IPS-18a (cell line): ENCODE measurements at regions not wholly inside any gene's neighbourhood (a gene's known extent, or its start where the extent isn't known, plus 50 kb on each side); places are given as distances from the start of the nearest gene placed in this dataset.
A peak's percentile ranks its signal among the peaks of the same experiment; 100 is the strongest.
"Not testable (repeated sequence)": the region's sequence is repeated elsewhere in the genome, so short reads cannot be mapped to it uniquely, and the experiment has no call there.

Experiments used
- H3K27ac ChIP-seq: one replicate; pipeline ENCODE4 v1.5.1; 2013; ENCODE audit warnings: low read length
- H3K27me3 ChIP-seq: one replicate; pipeline ENCODE4 v1.6.1; 2013; ENCODE audit warnings: mild to moderate bottlenecking, low read length; ENCODE audit not compliant: control insufficient read depth, insufficient read depth
- H3K36me3 ChIP-seq: one replicate; pipeline ENCODE4 v1.6.1; 2013; ENCODE audit warnings: low read depth, low read length; ENCODE audit not compliant: control insufficient read depth
- H3K4me1 ChIP-seq: one replicate; pipeline ENCODE4 v1.6.1; 2013; ENCODE audit warnings: low read depth, low read length; ENCODE audit not compliant: control insufficient read depth
- H3K4me3 ChIP-seq: one replicate; pipeline ENCODE4 v1.5.1; 2013; ENCODE audit warnings: low read length
- H3K9ac ChIP-seq: one replicate; pipeline ENCODE4 v1.6.1; 2013; ENCODE audit warnings: mild to moderate bottlenecking, low read length, moderate library complexity
- H3K9me3 ChIP-seq: one replicate; pipeline ENCODE4 v1.6.1; 2013; ENCODE audit warnings: low read depth, low read length; ENCODE audit not compliant: control insufficient read depth

DNA sequence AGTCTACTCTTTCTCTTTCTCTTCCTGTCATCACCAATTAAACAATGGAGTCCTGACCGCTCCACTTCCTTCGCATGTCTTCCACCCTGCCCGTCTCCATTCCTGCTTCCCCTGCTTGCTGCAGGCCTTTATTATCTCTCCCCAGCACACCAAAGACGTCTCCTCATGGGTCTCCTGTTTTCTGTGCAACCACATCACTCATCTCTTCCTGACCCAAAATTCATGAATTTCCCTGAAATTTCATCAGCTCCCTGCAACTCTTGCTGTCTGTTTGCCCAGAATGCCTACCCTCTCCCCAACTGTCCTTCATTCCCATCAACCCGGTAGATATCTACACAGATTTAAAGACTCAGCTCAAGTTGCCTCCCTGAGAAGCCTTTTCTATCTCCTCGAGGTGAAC is 76.7 kb upstream of the ALOX12 start:
- Histone ChIP-seq H3K4me3 (no peak overlapping the region), H3K9me3 (no peaks in the 10 kb centered on the region), H3K9ac (no peak overlapping the region), H3K27ac (no peak overlapping the region), H3K4me1 (no peaks in the 10 kb centered on the region), H3K36me3 (no peaks in the 10 kb centered on the region), H3K27me3 (peaks cover 6% of the 10 kb centered on the region)

DNA sequence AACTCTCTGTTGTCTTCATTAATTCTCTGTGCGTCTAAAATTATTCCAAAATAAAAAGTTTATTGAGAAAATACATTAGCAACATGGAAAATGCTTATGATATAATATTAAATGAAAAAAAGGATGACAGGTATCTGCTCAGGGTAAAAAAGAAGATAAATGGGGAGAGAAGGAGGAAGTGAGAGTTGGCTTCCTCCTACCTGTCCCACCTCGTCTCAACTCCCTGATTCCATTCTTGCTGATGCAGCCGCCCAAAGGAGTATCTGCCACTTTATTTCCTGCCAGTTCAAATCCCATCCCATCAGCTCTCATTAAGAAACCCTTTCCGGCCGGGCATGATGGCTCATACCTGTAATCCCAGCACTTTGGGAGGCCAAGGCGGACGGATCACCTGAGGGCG is 72.5 kb upstream of the ALOX12 start:
- Histone ChIP-seq H3K9me3 (no peaks in the 10 kb centered on the region), H3K4me3 (no peak overlapping the region), H3K27ac (no peak overlapping the region)

DNA sequence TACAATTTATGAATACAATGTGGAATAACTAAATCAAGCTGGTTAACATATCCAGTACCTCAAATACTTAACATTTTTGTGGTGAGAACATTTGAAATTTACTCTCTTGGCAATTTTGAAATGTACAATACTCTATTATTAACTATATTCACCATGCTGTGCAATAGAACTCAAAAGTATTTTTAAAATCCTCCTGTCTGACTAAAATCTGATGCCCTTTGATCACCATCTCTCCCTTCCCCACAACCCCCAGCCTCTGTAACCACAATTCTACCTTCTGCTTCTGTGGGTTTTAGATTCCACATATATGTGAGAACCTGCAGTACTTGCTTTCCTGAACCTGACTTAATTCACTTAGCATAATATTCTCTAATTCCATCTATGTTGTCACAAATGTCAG is 71.6 kb upstream of the ALOX12 start:
- H3K27me3 ChIP-seq, result no peaks in the 10 kb centered on the region
- H3K27ac ChIP-seq, result no peak overlapping the region
- no peak overlapping the region for H3K4me3 ChIP-seq
- no peaks in the 10 kb centered on the region for H3K36me3 ChIP-seq
- H3K9me3 ChIP-seq, result no peaks in the 10 kb centered on the region
- H3K9ac ChIP-seq, result no peak overlapping the region
- H3K4me1 ChIP-seq, result no peaks in the 10 kb centered on the region

More for the DNA sequence above, 72.5 kb upstream of the ALOX12 start:
- Histone ChIP-seq H3K4me1 (no peaks in the 10 kb centered on the region), H3K27me3 (no peaks in the 10 kb centered on the region), H3K9ac (no peak overlapping the region), H3K36me3 (no peaks in the 10 kb centered on the region)

GRCh38 chr17:6926667-6927066 is 69.2 kb upstream of the ALOX12 start:
- Histone ChIP-seq H3K36me3 (no peaks in the 10 kb centered on the region), H3K4me1 (no peaks in the 10 kb centered on the region), H3K4me3 (no peak overlapping the region), H3K27me3 (no peaks in the 10 kb centered on the region), H3K27ac (no peak overlapping the region), H3K9ac (no peak overlapping the region), H3K9me3 (no peaks in the 10 kb centered on the region)

- Histone ChIP-seq H3K36me3 (no peaks in the 10 kb centered on the region), H3K27ac (no peak overlapping the region), H3K4me3 (no peak overlapping the region), H3K27me3 (no peaks in the 10 kb centered on the region), H3K9ac (no peak overlapping the region), H3K4me1 (no peaks in the 10 kb centered on the region), H3K9me3 (no peaks in the 10 kb centered on the region)
Measured at GRCh38 chr17:6927290-6928126, 68.3 kb upstream of the ALOX12 start.

GRCh38 chr17:6928193-6928592 is 67.7 kb upstream of the ALOX12 start:
- Histone ChIP-seq H3K36me3 (no peaks in the 10 kb centered on the region), H3K9me3 (no peaks in the 10 kb centered on the region), H3K27ac (no peak overlapping the region), H3K9ac (no peak overlapping the region), H3K27me3 (no peaks in the 10 kb centered on the region), H3K4me3 (no peak overlapping the region), H3K4me1 (no peaks in the 10 kb centered on the region)

DNA sequence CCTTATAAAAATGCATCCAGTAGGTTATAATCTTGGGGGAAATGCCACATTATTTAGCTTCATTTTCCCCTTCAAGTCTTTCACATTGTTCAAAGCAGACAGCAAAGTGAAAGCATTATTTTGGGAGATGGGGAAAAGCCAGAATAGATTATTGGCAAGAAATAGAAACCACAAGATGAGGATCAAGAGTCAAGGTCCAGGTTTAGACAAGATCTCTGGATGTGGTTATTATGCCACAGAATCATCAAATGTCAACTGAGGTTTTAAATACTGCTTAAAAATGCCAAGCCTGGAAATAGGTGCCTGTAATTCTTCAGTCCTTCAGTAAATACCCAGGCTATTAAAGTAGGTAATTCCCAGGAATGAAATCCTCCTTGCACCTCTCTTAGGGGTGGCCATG is 65.1 kb upstream of the ALOX12 start:
- H3K9ac ChIP-seq, result no peak overlapping the region
- no peaks in the 10 kb centered on the region for H3K36me3 ChIP-seq
- no peaks in the 10 kb centered on the region for H3K9me3 ChIP-seq
- no peaks in the 10 kb centered on the region for H3K4me1 ChIP-seq
- no peak overlapping the region for H3K4me3 ChIP-seq
- no peak overlapping the region for H3K27ac ChIP-seq
- no peaks in the 10 kb centered on the region for H3K27me3 ChIP-seq

GRCh38 chr17:6934544-6934943 is 61.3 kb upstream of the ALOX12 start:
- H3K9me3 ChIP-seq, H3K4me1 ChIP-seq, H3K27me3 ChIP-seq, H3K27ac ChIP-seq, H3K9ac ChIP-seq, H3K36me3 ChIP-seq, H3K4me3 ChIP-seq: not testable (repeated sequence)

DNA sequence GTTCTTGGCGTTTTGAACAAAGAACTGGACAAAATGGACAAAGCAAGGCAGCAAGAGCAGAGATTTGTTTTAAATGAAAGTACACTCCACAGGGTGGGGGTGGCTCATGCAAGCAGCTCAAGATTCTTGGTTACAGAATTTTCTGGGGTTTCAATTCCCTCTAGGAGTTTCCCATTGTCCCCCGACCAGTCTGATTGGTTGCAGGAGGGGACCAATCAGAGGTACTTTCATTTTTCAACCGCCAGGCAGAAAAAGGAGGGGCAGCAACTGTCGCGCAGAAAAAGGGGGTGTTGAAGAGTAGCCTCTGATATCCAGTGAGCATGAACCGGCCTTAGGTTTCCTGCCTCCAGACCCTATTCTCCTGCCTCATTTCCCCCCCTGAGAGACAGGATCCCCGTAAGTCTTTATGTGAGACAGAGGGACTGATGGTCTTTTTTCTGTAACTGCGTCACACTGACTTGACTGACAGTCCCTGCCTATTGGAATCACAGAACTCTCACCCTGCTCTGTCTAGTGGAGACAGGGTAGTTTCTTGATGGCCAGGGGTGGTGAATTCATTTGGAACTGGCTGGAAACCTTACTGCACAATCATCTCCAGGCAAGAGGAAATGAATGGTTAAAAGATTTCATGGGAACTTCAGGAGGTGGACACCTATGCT is 59.4 kb upstream of the ALOX12 start:
- Histone ChIP-seq H3K4me1 (no peaks in the 10 kb centered on the region), H3K27me3 (no peaks in the 10 kb centered on the region), H3K27ac (no peak overlapping the region), H3K4me3 (peak overlapping the region; percentile 31), H3K9ac (peak overlapping the region; percentile 22), H3K36me3 (no peaks in the 10 kb centered on the region), H3K9me3 (no peaks in the 10 kb centered on the region)

GRCh38 chr17:6938637-6939036 is 57.2 kb upstream of the ALOX12 start:
- H3K4me1 ChIP-seq, result no peaks in the 10 kb centered on the region
- H3K36me3 ChIP-seq, result no peaks in the 10 kb centered on the region
- no peak overlapping the region for H3K4me3 ChIP-seq
- no peaks in the 10 kb centered on the region for H3K9me3 ChIP-seq
- H3K27ac ChIP-seq, result no peak overlapping the region
- H3K9ac ChIP-seq, result no peak overlapping the region
- H3K27me3 ChIP-seq, result no peaks in the 10 kb centered on the region

DNA sequence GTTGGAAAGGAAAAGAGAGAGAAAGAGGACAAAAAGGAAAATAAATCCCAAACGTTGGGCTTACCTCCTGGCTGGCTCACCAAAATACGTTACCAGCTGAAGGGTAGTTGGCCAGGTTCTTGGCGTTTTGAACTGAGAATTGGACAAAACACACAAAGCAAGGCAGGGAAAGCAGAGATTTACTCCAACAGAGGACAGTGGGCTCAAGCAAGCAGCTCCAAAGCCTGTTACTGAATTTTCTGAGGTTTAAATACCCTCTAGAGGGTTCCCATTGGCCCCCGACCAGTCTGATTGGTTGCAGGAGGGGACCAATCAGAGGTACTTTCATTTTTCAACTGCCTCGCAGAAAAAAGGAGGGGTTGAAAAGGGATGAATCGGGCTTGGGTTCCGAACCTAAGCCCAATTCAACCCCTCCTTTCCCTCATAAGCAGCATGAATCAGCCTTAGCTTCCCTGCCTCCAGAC is 55.6 kb upstream of the ALOX12 start:
- no peaks in the 10 kb centered on the region for H3K4me1 ChIP-seq
- H3K9ac ChIP-seq, result no peak overlapping the region
- no peaks in the 10 kb centered on the region for H3K9me3 ChIP-seq
- H3K36me3 ChIP-seq, result no peaks in the 10 kb centered on the region
- no peak overlapping the region for H3K4me3 ChIP-seq
- no peak overlapping the region for H3K27ac ChIP-seq
- no peaks in the 10 kb centered on the region for H3K27me3 ChIP-seq

DNA sequence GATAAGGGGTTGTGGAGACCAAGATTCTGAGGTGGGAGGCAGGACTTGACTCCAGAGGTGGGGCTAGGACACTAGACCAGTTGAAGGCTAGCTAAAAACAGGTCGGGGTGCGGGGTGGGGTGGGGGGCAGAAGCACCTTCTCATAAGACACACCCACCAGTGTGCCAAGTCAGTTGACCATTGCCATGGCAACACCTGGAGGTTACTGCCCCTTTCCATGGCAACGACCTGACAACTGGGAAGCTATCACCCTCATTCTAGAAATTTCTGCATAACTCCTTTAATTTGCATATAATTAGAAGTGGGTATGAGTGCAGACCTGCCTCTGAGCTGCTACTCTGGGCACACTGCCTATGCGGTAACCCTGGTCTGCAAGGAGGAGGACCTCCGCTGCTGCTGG is 53.9 kb upstream of the ALOX12 start:
- Histone ChIP-seq H3K4me3 (no peak overlapping the region), H3K36me3 (no peaks in the 10 kb centered on the region), H3K9ac (no peak overlapping the region), H3K27me3 (no peaks in the 10 kb centered on the region), H3K9me3 (no peaks in the 10 kb centered on the region), H3K27ac (no peak overlapping the region), H3K4me1 (no peaks in the 10 kb centered on the region)
